Thymus (tissue), 11 donors: ENCODE measurements at regions not wholly inside any gene's neighbourhood (a gene's known extent, or its start where the extent isn't known, plus 50 kb on each side); places are given as distances from the start of the nearest gene placed in this dataset.

Experiments
- DNase-seq, 9 donors: peaks; one replicate each; pipeline ENCODE4 v3.0.0-alpha.2; 2013; ENCODE audit warnings: low spot score in 9 of 9, low read depth in 6 of 9, missing footprints in 1 of 9
- H3K27ac ChIP-seq, 2 donors: one replicate each; pipeline ENCODE4 v1.5.1; 2013; ENCODE audit warnings: control low read depth in 1 of 2, low read depth in 1 of 2, low read length in 1 of 2, mild to moderate bottlenecking in 1 of 2, moderate library complexity in 1 of 2
- H3K27me3 ChIP-seq, 2 donors: one replicate each; pipeline ENCODE4 v1.5.1; 2013; ENCODE audit warnings: low read length in 1 of 2; ENCODE audit not compliant: control insufficient read depth in 2 of 2, insufficient read depth in 1 of 2
- H3K36me3 ChIP-seq, 2 donors: one replicate each; pipeline ENCODE4 v1.5.1; 2013; ENCODE audit warnings: low read length in 1 of 2, mild to moderate bottlenecking in 1 of 2, moderate library complexity in 1 of 2; ENCODE audit not compliant: control insufficient read depth in 2 of 2, insufficient read depth in 2 of 2
- H3K4me1 ChIP-seq, 2 donors: one replicate each; pipeline ENCODE4 v1.5.1; 2013; ENCODE audit warnings: low read length in 2 of 2; ENCODE audit not compliant: control insufficient read depth in 2 of 2, insufficient read depth in 2 of 2
- H3K4me3 ChIP-seq, 2 donors: one replicate each; pipeline ENCODE4 v1.5.1; 2013; ENCODE audit warnings: low read length in 2 of 2, control low read depth in 1 of 2, mild to moderate bottlenecking in 1 of 2
- H3K9me3 ChIP-seq, 2 donors: one replicate each; pipeline ENCODE4 v1.5.1; 2013; ENCODE audit warnings: low read length in 1 of 2, mild to moderate bottlenecking in 1 of 2; ENCODE audit not compliant: control insufficient read depth in 2 of 2, insufficient read depth in 1 of 2
- WGBS: extraction: QIAGEN DNeasy Blood & Tissue Kit; methylation state at CpG from one replicate; pipeline ENCODE4 v1.1.7; 2013; 5-methylcytosine and 5-hydroxymethylcytosine counted together
- donor health status: healthy.

DNA sequence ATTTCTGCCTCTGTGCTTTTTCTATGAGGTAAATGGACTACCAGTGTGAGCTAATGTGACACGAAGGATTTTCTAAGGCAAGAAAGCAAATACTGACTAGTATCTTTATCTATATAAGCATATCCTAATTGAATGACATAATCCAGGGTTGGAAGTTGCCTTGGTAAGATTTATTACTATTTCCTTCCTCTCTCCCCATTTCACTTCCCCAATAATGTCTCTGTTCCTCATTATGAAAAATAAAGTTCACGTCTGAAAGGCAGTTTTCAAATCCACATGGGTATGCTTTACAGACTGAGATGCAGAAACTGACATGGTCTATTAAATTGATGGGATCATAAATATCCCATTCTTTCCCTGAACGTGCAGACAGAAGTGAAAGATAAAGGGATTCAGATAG is 86.0 kb downstream of the DTWD1 start:
- Histone ChIP-seq H3K4me3 (no peak overlapping the region), H3K9me3 (peaks cover 2 to 7% of the 10 kb centered on the region in 2 donors), H3K36me3 (no peaks in the 10 kb centered on the region), H3K4me1 (no peaks in the 10 kb centered on the region), H3K27ac (no peak overlapping the region), H3K27me3 (no peaks in the 10 kb centered on the region)
- DNase-seq, result no peak
- 18% methylated on average over 3 of the region's 3 CpGs for WGBS

DNA sequence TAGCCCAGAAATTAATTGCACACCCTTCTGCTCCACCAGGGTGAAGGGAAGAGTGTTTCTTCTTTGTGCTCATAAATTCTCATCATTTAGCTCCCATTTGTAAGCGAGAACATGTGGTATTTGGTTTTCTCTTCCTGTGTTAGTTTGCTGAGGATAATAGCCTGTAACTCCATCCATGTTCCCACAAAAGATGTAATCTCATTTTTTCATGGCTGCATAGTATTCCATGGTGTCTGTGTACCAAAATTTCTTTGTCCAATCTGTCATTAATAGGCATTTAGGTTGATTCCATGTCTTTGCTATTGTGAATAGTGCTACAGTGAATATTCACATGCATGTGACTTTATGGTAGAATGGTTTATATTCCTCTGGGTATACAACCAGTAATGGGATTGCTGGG is 86.8 kb downstream of the DTWD1 start:
- peaks cover 2 to 7% of the 10 kb centered on the region in 2 donors for H3K9me3 ChIP-seq
- H3K27ac ChIP-seq, result no peak overlapping the region
- H3K4me1 ChIP-seq, result no peaks in the 10 kb centered on the region
- no peaks in the 10 kb centered on the region for H3K36me3 ChIP-seq
- no peak for DNase-seq
- WGBS, result 86% methylated on average over 1 of the region's 1 CpG
- H3K27me3 ChIP-seq, result no peaks in the 10 kb centered on the region
- H3K4me3 ChIP-seq, result no peak overlapping the region

DNA sequence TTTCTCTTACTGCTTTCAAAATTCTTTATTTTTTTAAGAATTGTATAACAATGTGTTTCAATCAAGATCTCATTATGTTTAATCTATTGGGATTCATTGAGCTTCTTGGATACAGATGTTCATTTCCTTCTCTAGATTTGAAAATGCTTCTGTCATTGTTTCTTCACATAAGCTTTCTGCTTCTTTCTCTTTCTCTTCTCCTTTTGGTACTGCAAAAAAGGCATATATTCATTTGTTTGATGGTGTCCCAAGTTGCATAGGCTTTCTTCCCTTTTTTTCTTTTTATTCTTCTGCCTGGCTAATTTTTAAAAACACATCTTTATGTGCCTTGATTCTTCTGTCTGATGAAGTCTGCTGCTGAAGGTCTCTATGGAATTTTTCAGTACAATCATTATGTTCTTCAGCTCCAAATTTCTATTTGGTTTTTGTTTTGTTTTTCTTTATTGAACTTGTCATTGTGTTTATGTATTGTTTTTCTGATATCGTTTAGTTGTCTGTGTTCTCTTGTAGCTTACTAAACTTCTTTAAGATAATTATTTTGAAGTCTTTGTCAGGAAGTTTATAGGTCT is 88.9 kb downstream of the DTWD1 start:
- Histone ChIP-seq H3K4me3 (no peak overlapping the region), H3K27me3 (no peaks in the 10 kb centered on the region), H3K9me3 (peaks cover 2 to 7% of the 10 kb centered on the region in 2 donors), H3K4me1 (no peaks in the 10 kb centered on the region), H3K27ac (no peak overlapping the region), H3K36me3 (no peaks in the 10 kb centered on the region)
- DNase-seq, result no peak
- WGBS, result 100% methylated on average over 1 of the region's 1 CpG

DNA sequence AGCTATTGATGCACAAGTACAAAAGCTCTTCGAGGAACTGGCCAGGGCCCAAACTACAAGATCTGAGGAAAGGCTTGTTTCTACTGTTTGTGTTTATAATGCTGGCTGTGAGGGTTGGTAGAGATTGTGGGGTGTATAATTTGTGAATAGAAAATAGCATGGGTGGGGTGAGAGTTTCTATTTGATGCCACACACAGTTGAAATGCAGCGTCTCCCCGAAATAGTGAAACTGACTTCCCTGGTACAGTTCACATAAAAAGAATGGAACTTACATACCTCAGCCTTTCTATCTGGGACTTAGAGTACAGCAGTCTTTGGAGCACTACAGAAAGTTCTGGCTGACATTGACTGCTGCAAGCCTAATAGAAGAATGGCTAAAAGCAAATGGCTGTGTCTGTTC is 91.3 kb downstream of the DTWD1 start:
- no peak for DNase-seq
- Histone ChIP-seq H3K27ac (no peak overlapping the region), H3K9me3 (peaks cover 2 to 7% of the 10 kb centered on the region in 2 donors), H3K4me1 (no peaks in the 10 kb centered on the region), H3K27me3 (no peaks in the 10 kb centered on the region), H3K36me3 (no peaks in the 10 kb centered on the region), H3K4me3 (no peak overlapping the region)
- WGBS, result 96% methylated on average over 3 of the region's 3 CpGs

DNA sequence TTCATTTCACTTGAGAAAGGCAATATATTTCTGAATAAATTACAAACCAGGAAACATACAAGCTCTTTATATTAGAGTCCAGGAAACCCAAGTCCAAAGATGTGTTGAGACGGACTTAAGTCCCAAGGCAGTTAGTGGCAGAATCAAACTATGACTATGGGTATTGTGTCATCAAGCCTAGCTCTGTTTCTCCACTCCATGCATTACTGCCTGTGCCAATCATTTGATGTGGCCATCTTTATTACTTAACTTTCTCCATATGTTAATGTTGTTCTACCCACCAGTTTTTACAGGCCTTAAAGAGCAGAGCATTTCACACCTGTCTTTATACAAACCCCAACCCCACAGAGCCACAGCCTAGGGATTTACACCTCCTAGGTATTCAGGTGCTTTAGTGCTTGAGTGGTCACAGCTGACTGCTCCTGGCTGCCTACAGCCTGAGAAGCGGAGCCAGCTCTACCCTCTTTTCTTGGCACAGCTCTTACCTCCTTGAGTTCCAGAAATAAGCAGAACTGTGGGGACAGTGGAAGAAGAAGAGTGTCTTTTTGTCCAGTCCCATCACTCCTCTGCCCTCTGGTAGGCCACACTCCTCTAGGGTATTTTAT is 92.1 kb downstream of the DTWD1 start:
- DNase-seq, result no peak
- no peak overlapping the region for H3K4me3 ChIP-seq
- WGBS, result 98% methylated on average over 2 of the region's 2 CpGs
- no peak overlapping the region for H3K27ac ChIP-seq
- no peaks in the 10 kb centered on the region for H3K4me1 ChIP-seq
- no peaks in the 10 kb centered on the region for H3K27me3 ChIP-seq
- H3K36me3 ChIP-seq, result no peaks in the 10 kb centered on the region
- peaks cover 2 to 7% of the 10 kb centered on the region in 2 donors for H3K9me3 ChIP-seq

DNA sequence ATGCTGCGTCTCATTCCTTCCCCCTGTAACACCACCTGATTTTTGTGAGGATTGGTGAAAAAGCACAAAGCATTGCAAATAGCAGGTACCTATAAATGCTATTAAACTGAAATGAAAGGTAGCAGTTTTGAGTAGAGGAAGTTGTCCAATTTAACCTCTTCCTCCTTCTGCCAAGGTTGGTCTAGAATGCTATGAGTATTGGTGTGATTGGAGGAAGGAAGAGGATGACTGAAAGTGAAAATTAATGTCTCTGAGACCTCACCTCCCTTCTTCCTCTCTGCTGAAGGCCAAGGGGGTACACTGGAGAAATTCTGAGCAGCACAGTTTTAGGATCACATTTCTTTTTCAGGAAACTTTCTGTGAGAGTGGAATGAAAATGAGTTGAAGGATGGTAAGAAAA is 94.4 kb downstream of the DTWD1 start:
- Histone ChIP-seq H3K9me3 (peaks cover 1 to 6% of the 10 kb centered on the region in 2 donors), H3K4me3 (no peak overlapping the region), H3K4me1 (no peaks in the 10 kb centered on the region), H3K27me3 (no peaks in the 10 kb centered on the region), H3K36me3 (no peaks in the 10 kb centered on the region), H3K27ac (no peak overlapping the region)
- WGBS, result 64% methylated on average over 1 of the region's 1 CpG
- DNase-seq, result no peak

DNA sequence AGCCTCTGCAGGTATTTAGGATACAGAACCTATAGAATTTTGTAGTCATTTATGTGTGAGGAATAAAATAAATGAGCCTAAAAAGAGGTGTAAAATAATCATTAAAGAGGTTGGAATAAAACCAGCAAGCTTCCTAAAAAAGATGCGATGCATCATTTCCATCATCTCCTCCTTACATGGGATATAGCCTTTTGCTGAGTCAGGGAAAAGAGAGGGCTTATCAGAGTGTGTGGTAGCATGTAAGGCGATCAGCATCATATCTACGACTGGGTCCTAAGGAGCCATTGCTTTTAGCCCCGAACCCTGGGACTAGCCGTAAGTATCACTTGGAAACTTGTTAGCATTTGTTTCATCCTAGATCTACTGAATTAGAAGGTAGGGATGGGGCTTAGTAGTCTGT is 94.9 kb downstream of the DTWD1 start:
- no peaks in the 10 kb centered on the region for H3K27me3 ChIP-seq
- no peak overlapping the region for H3K27ac ChIP-seq
- H3K4me3 ChIP-seq, result no peak overlapping the region
- H3K9me3 ChIP-seq, result peaks cover 0 to 1% of the 10 kb centered on the region in 2 donors
- H3K36me3 ChIP-seq, result no peaks in the 10 kb centered on the region
- DNase-seq, result no peak
- 99% methylated on average over 5 of the region's 5 CpGs for WGBS
- H3K4me1 ChIP-seq, result no peaks in the 10 kb centered on the region

DNA sequence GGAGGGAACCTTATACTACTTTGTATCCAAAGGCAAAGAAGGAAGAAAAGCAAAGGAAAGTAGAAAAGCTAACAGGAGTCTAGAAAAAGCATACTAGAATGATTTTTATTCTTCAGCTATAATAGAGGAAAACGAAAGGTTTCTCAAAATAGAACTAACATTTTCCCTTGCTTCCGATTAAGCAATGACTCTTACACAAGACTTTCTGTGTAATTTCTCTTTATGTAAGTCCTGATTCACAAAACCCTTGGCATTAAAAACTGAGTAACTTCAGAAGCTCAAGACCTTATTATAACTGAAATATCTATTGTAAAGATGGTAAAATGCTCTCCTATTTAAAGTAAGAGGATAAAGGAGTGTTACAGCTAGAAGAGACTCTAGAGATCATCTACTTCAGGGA is 97.4 kb downstream of the DTWD1 start:
- Histone ChIP-seq H3K27ac (no peak overlapping the region), H3K27me3 (no peaks in the 10 kb centered on the region), H3K4me1 (no peaks in the 10 kb centered on the region), H3K36me3 (no peaks in the 10 kb centered on the region), H3K4me3 (no peak overlapping the region), H3K9me3 (no peaks in the 10 kb centered on the region)
- WGBS, result 57% methylated on average over 2 of the region's 2 CpGs
- DNase-seq, result no peak

DNA sequence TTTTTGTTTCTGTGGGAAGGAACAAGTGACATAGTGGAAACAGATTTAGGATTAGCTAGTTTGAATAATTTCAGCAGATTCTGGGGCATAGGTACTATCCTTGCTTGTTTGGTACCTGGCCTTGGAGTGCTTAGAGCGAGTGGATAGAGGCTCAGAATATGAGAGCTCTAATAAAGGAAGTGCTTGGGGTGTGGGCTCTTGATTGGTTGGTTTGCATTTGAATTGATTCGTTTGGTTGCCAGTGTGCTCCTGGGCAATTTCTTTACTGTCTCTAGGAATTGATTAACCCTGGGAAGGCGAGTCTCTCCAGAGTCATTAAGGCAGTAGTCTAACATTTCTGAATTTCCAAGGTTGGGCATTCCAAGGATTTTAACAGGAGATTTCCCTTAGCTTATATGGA is 98.0 kb downstream of the DTWD1 start:
- H3K27me3 ChIP-seq, result no peaks in the 10 kb centered on the region
- no peak for DNase-seq
- WGBS, result 95% methylated on average over 3 of the region's 3 CpGs
- H3K9me3 ChIP-seq, result no peaks in the 10 kb centered on the region
- no peaks in the 10 kb centered on the region for H3K36me3 ChIP-seq
- no peak overlapping the region for H3K27ac ChIP-seq
- no peaks in the 10 kb centered on the region for H3K4me1 ChIP-seq
- H3K4me3 ChIP-seq, result no peak overlapping the region
